ENCODE measurements at regions not wholly inside any gene's neighbourhood (a gene's known extent, or its start where the extent isn't known, plus 50 kb on each side); places are given as distances from the start of the nearest gene placed in this dataset.
"Not testable (repeated sequence)": the region's sequence is repeated elsewhere in the genome, so short reads cannot be mapped to it uniquely, and the experiment has no call there.

DNA sequence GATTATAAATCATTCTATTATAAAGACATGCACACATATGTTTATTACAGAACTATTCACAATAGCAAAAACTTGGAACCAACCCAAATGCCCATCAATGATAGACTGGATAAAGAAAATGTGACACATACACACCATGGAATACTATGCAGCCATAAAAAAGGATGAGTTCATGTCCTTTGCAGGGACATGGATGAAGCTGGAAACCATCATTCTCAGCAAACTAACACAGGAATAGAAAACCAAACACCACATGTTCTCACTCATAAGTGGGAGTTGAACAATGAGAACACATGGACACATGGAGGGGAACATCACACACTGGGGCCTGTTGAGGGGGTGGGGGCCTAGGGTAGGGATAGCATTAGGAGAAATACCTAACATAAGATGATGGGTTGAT lies 168.4 kb downstream of the ZNF648 start:
- TF ChIP-seq, protein P1, sequence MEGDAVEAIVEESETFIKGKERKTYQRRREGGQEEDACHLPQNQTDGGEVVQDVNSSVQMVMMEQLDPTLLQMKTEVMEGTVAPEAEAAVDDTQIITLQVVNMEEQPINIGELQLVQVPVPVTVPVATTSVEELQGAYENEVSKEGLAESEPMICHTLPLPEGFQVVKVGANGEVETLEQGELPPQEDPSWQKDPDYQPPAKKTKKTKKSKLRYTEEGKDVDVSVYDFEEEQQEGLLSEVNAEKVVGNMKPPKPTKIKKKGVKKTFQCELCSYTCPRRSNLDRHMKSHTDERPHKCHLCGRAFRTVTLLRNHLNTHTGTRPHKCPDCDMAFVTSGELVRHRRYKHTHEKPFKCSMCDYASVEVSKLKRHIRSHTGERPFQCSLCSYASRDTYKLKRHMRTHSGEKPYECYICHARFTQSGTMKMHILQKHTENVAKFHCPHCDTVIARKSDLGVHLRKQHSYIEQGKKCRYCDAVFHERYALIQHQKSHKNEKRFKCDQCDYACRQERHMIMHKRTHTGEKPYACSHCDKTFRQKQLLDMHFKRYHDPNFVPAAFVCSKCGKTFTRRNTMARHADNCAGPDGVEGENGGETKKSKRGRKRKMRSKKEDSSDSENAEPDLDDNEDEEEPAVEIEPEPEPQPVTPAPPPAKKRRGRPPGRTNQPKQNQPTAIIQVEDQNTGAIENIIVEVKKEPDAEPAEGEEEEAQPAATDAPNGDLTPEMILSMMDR (IDR thresholded peaks at IDR 0.05; ENCODE audit: low read depth, low read length): not testable (repeated sequence)
- TF ChIP-seq, protein P2, sequence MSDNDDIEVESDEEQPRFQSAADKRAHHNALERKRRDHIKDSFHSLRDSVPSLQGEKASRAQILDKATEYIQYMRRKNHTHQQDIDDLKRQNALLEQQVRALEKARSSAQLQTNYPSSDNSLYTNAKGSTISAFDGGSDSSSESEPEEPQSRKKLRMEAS (IDR thresholded peaks at IDR 0.05; ENCODE audit: low read depth, low read length): not testable (repeated sequence)

All from NB4 (cell line).